Sigmoid colon (tissue), 6 donors: ENCODE measurements at regions not wholly inside any gene's neighbourhood (a gene's known extent, or its start where the extent isn't known, plus 50 kb on each side); places are given as distances from the start of the nearest gene placed in this dataset.
A peak's percentile ranks its signal among the peaks of the same experiment; 100 is the strongest.

Experiments
- DNase-seq: peaks from one replicate; pipeline ENCODE4 v3.0.0-alpha.2; 2019
- H3K27ac ChIP-seq, 4 donors: fragments of 200-600 bp; sonication (generic); one replicate each; pipeline ENCODE4 v1.5.1; 2016 to 2019; ENCODE audit warnings: mild to moderate bottlenecking in 1 of 4
- H3K27me3 ChIP-seq, 3 donors: fragments of 200-600 bp; sonication (generic); one replicate each; pipeline ENCODE4 v1.5.1; 2019; ENCODE audit warnings: mild to moderate bottlenecking in 1 of 3
- H3K36me3 ChIP-seq, 4 donors: fragments of 200-600 bp; sonication (generic); one replicate each; pipeline ENCODE4 v1.5.1; 2016 to 2019
- H3K4me1 ChIP-seq, 4 donors: fragments of 200-600 bp; sonication (generic); one replicate each; pipeline ENCODE4 v1.5.1; 2017 to 2019
- H3K4me3 ChIP-seq, 4 donors: fragments of 200-600 bp; sonication (generic); one replicate each; pipeline ENCODE4 v1.5.1; 2017 to 2019; ENCODE audit warnings: mild to moderate bottlenecking in 2 of 4, moderate library complexity in 1 of 4
- H3K9me3 ChIP-seq, 4 donors: fragments of 200-600 bp in 3 of 4; sonication (generic) in 3 of 4; one replicate each; pipeline versions ENCODE4 v1.5.1 to v1.6.1; 2013 to 2019
- CTCF ChIP-seq, 4 experiments: fragments of 450-650 bp in 3 of 4; fragments of 200-600 bp in 1 of 4; IDR thresholded peaks; one replicate each; pipeline ENCODE4 v1.5.1; 2016 to 2019; ENCODE audit warnings: antibody characterized with exemption in 4 of 4, mild to moderate bottlenecking in 3 of 4, moderate library complexity in 2 of 4
- EP300 ChIP-seq, 4 donors: sonication (generic); formaldehyde crosslinking; IDR thresholded peaks; one replicate each; pipeline ENCODE4 v1.6.1; 2017; ENCODE audit warnings: antibody characterized with exemption in 4 of 4
- POLR2A ChIP-seq, 2 donors: fragments of 450-650 bp; IDR thresholded peaks; one replicate each; pipeline ENCODE4 v1.6.1; 2016; ENCODE audit warnings: antibody characterized with exemption in 2 of 2, mild to moderate bottlenecking in 2 of 2, moderate library complexity in 2 of 2
- POLR2AphosphoS5 ChIP-seq, 4 donors: sonication (generic); formaldehyde crosslinking; IDR thresholded peaks; one replicate each; pipeline ENCODE4 v1.6.1; 2017; ENCODE audit warnings: antibody characterized with exemption in 4 of 4
- WGBS, 2 donors: extraction: QIAGEN DNeasy Blood & Tissue Kit; methylation state at CpG; one replicate each; pipeline ENCODE4 v1.1.7; 2013; 5-methylcytosine and 5-hydroxymethylcytosine counted together
- intact Hi-C: fragments of 100-400 bp; cut with DNase I; formaldehyde crosslinking; loops from one replicate; pipeline ENCODE4 v1.15.1; 2023
- donor health status: healthy with polysubstance abuse.
- donor health status: healthy.

DNA sequence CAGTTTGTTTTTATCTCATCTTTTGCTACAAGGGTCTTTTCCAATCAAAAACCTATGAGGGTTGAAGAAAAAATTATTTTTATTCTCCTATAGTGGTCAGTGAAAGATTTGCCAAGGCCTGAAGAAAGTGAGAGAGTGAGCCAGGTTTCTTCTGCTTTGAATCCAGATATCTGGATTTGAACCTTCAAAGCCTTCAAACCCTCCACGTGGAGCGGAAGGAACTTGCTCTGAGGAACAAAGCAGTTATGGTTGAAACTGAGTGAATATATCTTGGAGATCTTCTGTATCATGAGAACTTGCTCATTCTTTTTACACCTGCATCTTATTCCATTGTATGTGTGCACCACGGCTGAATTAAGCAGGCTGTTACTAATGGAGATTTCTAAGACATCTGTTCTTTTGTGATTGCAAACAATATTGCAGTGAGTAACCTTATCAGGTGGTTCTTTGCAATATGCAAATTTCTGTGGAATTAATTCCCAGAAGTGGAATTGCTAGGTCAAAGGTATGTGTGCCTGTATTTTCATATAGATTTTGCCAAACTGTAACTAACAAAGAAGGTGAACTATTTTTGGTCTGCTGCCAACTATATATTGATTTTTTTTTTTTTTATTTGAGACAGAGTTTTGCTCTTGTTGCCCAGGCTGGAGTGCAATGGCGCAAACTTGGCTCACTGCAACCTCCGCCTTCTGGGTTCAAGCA, 147.9 kb downstream of the B3GNT2 start:
- Histone ChIP-seq H3K27me3 (no peaks in the 10 kb centered on the region), H3K4me1 (peaks cover 0 to 25% (median 14%) of the 10 kb centered on the region in 4 donors), H3K9me3 (no peaks in the 10 kb centered on the region), H3K36me3 (no peaks in the 10 kb centered on the region), H3K4me3 (no peak overlapping the region), H3K27ac (no peak overlapping the region)
- no peak for DNase-seq
- intact Hi-C loops = loop anchor here (5.0 kb wide), 1 partner anchor 146 kb away; the partner anchor contains the start of gene B3GNT2
- no peak for TF ChIP-seq EP300 (IDR thresholded peaks at IDR 0.05)
- no peak for TF ChIP-seq POLR2AphosphoS5 (IDR thresholded peaks at IDR 0.05)
- no peak for TF ChIP-seq CTCF (IDR thresholded peaks at IDR 0.05)
- TF ChIP-seq POLR2A (IDR thresholded peaks at IDR 0.05) = no peak
- 79 to 90% methylated on average over 5 of the region's 5 CpGs for WGBS, 2 donors

DNA sequence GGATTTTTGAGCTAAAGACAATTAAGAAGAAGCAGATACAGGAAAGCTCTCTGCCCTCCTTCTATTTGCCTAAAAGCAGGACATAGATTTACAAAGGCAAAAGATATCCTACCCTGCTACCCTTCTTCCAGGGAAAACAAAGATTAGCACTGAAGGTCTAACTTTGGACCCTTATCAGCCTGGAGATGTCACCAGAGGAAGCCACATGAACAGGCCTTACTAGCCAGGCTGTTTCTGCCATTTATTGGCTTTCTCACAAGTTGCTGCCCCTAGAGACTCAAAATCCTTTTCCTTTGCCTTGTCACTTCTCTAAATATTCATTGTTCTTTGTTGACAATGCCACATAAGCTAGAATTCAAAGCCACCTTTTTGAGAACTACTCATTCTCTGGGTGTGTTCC, 147.3 kb downstream of the B3GNT2 start:
- intact Hi-C loops = loop anchor here (5.0 kb wide), 1 partner anchor 146 kb away; the partner anchor contains the start of gene B3GNT2
- Histone ChIP-seq H3K36me3 (no peaks in the 10 kb centered on the region), H3K27me3 (no peaks in the 10 kb centered on the region), H3K9me3 (no peaks in the 10 kb centered on the region), H3K4me1 (peaks cover 0 to 29% (median 14%) of the 10 kb centered on the region in 4 donors), H3K27ac (no peak overlapping the region), H3K4me3 (no peak overlapping the region)
- no peak for TF ChIP-seq POLR2AphosphoS5 (IDR thresholded peaks at IDR 0.05)
- no peak for TF ChIP-seq CTCF (IDR thresholded peaks at IDR 0.05)
- no peak for TF ChIP-seq EP300 (IDR thresholded peaks at IDR 0.05)
- no peak for TF ChIP-seq POLR2A (IDR thresholded peaks at IDR 0.05)
- DNase-seq = no peak

DNA sequence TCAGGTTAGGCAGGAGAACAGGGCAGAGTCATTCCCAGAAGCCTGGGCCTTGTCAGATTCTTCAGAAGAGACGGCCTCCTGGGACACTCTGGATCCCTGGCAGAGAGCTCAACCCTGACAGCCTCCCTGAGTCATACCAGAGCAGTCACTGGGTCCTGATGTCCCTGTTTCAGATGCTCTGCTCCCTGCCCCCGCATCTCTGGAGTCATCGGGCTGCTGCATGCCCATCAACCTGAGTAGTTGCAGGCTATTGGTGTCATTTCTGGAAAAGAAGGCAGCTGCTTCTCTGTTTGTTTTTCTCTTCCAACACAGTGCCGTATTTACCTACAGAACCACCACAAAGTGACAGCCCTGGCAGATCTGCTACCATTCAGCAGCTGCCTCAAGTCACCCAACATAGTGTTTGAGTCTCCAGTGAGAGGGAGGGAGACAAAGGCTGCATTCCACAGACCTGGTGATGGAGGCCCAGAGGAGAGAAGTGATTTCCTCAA, 145.1 kb downstream of the B3GNT2 start:
- Histone ChIP-seq H3K4me3 (no peak overlapping the region), H3K27ac (peak overlapping the region in 3 of 4 donors; percentile 54 to 68 (median 57))
- TF ChIP-seq EP300 (IDR thresholded peaks at IDR 0.05) (peak in 3 of 4 donors; percentile 42 to 78 (median 73)), POLR2AphosphoS5 (IDR thresholded peaks at IDR 0.05) (peak; percentile 83 to 95 (median 88)), POLR2A (IDR thresholded peaks at IDR 0.05) (no peak), CTCF (IDR thresholded peaks at IDR 0.05) (no peak)

GRCh38 chr2:62339837-62340236, 143.9 kb downstream of the B3GNT2 start:
- Histone ChIP-seq H3K9me3 (no peaks in the 10 kb centered on the region), H3K4me3 (no peak overlapping the region), H3K36me3 (no peaks in the 10 kb centered on the region), H3K4me1 (peaks cover 0 to 34% (median 15%) of the 10 kb centered on the region in 4 donors), H3K27ac (peak overlapping the region in 1 of 4 donors; percentile 68), H3K27me3 (no peaks in the 10 kb centered on the region)
- WGBS, 2 donors = 94% methylated on average over 2 of the region's 2 CpGs
- no peak for TF ChIP-seq POLR2A (IDR thresholded peaks at IDR 0.05)
- TF ChIP-seq POLR2AphosphoS5 (IDR thresholded peaks at IDR 0.05) = no peak
- TF ChIP-seq EP300 (IDR thresholded peaks at IDR 0.05) = no peak
- no peak for TF ChIP-seq CTCF (IDR thresholded peaks at IDR 0.05)
- DNase-seq = no peak
- intact Hi-C loops = loop anchor here (5.0 kb wide), 1 partner anchor 143 kb away; the partner anchor contains the start of gene B3GNT2

More for the DNA sequence above, 145.1 kb downstream of the B3GNT2 start:
- intact Hi-C loops = loop anchor here (5.0 kb wide), 1 partner anchor 144 kb away; the partner anchor contains the start of gene B3GNT2
- Histone ChIP-seq H3K9me3 (no peaks in the 10 kb centered on the region), H3K36me3 (no peaks in the 10 kb centered on the region), H3K4me1 (peaks cover 0 to 34% (median 15%) of the 10 kb centered on the region in 4 donors), H3K27me3 (no peaks in the 10 kb centered on the region)
- DNase-seq = peak; percentile 90
- WGBS, 2 donors = 56 to 57% methylated on average over 4 of the region's 4 CpGs
